GM21447 (cell line): ENCODE measurements at regions not wholly inside any gene's neighbourhood (a gene's known extent, or its start where the extent isn't known, plus 50 kb on each side); places are given as distances from the start of the nearest gene placed in this dataset.

Experiments
- ATAC-seq: cut with Tn5 transposase; IDR thresholded peaks from one replicate; pipeline ENCODE4 v1.9.1; 2021; ENCODE audit not compliant: unreplicated experiment

GRCh38 chrX:69110116-69110530, 55.1 kb downstream of the PJA1 start:
- no peak for ATAC-seq

GRCh38 chrX:69109706-69110105, 55.5 kb downstream of the PJA1 start:
- ATAC-seq = no peak

GRCh38 chrX:69109036-69109663, 56.1 kb downstream of the PJA1 start:
- ATAC-seq = no peak

- no peak for ATAC-seq
Observed at GRCh38 chrX:69107747-69108401, 57.4 kb downstream of the PJA1 start.

- ATAC-seq = no peak
Observed at GRCh38 chrX:69107231-69107739, 58.0 kb downstream of the PJA1 start.

GRCh38 chrX:69104756-69105434, 60.4 kb downstream of the PJA1 start:
- ATAC-seq = no peak

GRCh38 chrX:69103539-69103938, 61.7 kb downstream of the PJA1 start:
- ATAC-seq = no peak

- no peak for ATAC-seq
Observed at GRCh38 chrX:69102612-69103194, 62.5 kb downstream of the PJA1 start.

GRCh38 chrX:69101683-69102251, 63.5 kb downstream of the PJA1 start:
- ATAC-seq = no peak

- no peak for ATAC-seq
Observed at GRCh38 chrX:69100478-69100877, 64.8 kb downstream of the PJA1 start.

- ATAC-seq = no peak
Observed at GRCh38 chrX:69097451-69098236, 67.6 kb downstream of the PJA1 start.

- ATAC-seq = no peak
Observed at GRCh38 chrX:69096963-69097362, 68.3 kb downstream of the PJA1 start.

GRCh38 chrX:69094977-69095669, 70.1 kb downstream of the PJA1 start:
- no peak for ATAC-seq

GRCh38 chrX:69093960-69094871, 71.0 kb downstream of the PJA1 start:
- ATAC-seq = peak; percentile 55

GRCh38 chrX:69090022-69090421, 75.2 kb downstream of the PJA1 start:
- no peak for ATAC-seq

GRCh38 chrX:69089203-69089602, 76.0 kb downstream of the PJA1 start:
- ATAC-seq = no peak

GRCh38 chrX:69088171-69088938, 76.9 kb downstream of the PJA1 start:
- no peak for ATAC-seq

GRCh38 chrX:69085826-69086225, 79.4 kb downstream of the PJA1 start:
- ATAC-seq = no peak
